ENCODE measurements at regions not wholly inside any gene's neighbourhood (a gene's known extent, or its start where the extent isn't known, plus 50 kb on each side); places are given as distances from the start of the nearest gene placed in this dataset.
A peak's percentile ranks its signal among the peaks of the same experiment; 100 is the strongest.

- DNase-seq (ENCODE audit: low spot score in 2 of 2), result no peak
Observed at GRCh38 chr11:112644410-112645131, 316.6 kb upstream of the NCAM1 start.

DNA sequence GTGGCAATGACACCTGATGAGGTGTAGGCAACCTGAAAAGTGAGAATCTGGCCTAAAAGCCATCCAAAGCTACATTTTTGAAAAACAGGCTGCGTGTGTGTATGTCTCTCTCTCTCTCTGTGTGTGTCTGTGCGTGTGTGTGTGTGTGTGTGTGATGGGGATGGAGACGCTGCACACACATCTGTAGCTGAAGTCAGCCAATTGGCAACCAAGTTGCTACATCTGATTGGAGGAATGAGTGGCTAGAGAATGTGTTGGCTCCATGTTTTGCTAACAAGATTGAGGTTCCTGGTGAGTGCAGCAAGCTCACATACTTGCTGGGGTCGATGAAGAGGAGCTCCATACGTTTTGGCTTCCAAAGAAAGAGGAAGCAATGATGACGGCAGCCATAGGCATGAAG is 311.4 kb upstream of the NCAM1 start:
- TF ChIP-seq, protein P1, sequence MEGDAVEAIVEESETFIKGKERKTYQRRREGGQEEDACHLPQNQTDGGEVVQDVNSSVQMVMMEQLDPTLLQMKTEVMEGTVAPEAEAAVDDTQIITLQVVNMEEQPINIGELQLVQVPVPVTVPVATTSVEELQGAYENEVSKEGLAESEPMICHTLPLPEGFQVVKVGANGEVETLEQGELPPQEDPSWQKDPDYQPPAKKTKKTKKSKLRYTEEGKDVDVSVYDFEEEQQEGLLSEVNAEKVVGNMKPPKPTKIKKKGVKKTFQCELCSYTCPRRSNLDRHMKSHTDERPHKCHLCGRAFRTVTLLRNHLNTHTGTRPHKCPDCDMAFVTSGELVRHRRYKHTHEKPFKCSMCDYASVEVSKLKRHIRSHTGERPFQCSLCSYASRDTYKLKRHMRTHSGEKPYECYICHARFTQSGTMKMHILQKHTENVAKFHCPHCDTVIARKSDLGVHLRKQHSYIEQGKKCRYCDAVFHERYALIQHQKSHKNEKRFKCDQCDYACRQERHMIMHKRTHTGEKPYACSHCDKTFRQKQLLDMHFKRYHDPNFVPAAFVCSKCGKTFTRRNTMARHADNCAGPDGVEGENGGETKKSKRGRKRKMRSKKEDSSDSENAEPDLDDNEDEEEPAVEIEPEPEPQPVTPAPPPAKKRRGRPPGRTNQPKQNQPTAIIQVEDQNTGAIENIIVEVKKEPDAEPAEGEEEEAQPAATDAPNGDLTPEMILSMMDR (IDR thresholded peaks at IDR 0.05), result no peak
- TF ChIP-seq POLR2A (IDR thresholded peaks at IDR 0.05), result no peak
- intact Hi-C loops (cut with DNase I; ENCODE audit: low total_unique reads), result no loop called here
- H3K4me3 ChIP-seq (ENCODE audit: low read depth, poor library complexity, severe bottlenecking), result no peak overlapping the region
- no peak for DNase-seq (ENCODE audit: low spot score in 2 of 2)
- WGBS, 2 donors, result 75 to 78% methylated on average over 6 of the region's 6 CpGs

More at GRCh38 chr11:112644410-112645131, 316.6 kb upstream of the NCAM1 start:
- 72 to 78% methylated on average over 5 of the region's 5 CpGs for WGBS, 2 donors
- intact Hi-C loops (cut with DNase I; ENCODE audit: low total_unique reads), result no loop called here
- no peak for TF ChIP-seq POLR2A (IDR thresholded peaks at IDR 0.05)
- TF ChIP-seq, protein P1 (IDR thresholded peaks at IDR 0.05), result no peak
- H3K4me3 ChIP-seq (ENCODE audit: low read depth, poor library complexity, severe bottlenecking), result no peak overlapping the region

- TF ChIP-seq, protein P1 (IDR thresholded peaks at IDR 0.05), result no peak
- TF ChIP-seq POLR2A (IDR thresholded peaks at IDR 0.05), result no peak
- WGBS, 2 donors, result 77% methylated on average over 3 of the region's 3 CpGs
- no peak for DNase-seq (ENCODE audit: low spot score in 2 of 2)
- H3K4me3 ChIP-seq (ENCODE audit: low read depth, poor library complexity, severe bottlenecking), result no peak overlapping the region
- intact Hi-C loops (cut with DNase I; ENCODE audit: low total_unique reads), result no loop called here
Observed at GRCh38 chr11:112650527-112650926, 310.7 kb upstream of the NCAM1 start.

DNA sequence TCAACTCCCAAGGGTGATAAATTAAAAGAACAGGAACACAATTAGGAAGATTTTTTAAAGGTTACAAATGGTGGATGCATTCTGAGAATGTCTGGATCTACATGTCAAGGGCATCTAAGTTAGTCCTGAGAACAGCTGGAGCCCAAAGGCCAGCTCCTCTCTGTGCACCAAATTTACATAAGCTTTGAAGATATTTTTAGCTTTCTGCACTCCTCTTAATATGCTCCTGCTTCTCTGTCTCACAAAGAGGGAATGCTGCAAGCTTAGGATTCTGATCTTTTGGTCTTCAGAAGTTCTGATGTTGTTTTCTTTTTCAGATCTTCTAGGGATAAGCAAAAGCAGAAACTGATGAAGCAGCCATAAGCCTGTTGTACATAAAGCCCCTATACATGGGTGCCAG is 309.8 kb upstream of the NCAM1 start:
- intact Hi-C loops (cut with DNase I; ENCODE audit: low total_unique reads), result no loop called here
- no peak for TF ChIP-seq POLR2A (IDR thresholded peaks at IDR 0.05)
- TF ChIP-seq, protein P1 (IDR thresholded peaks at IDR 0.05), result no peak
- no peak for DNase-seq (ENCODE audit: low spot score in 2 of 2)
- H3K4me3 ChIP-seq (ENCODE audit: low read depth, poor library complexity, severe bottlenecking), result no peak overlapping the region

DNA sequence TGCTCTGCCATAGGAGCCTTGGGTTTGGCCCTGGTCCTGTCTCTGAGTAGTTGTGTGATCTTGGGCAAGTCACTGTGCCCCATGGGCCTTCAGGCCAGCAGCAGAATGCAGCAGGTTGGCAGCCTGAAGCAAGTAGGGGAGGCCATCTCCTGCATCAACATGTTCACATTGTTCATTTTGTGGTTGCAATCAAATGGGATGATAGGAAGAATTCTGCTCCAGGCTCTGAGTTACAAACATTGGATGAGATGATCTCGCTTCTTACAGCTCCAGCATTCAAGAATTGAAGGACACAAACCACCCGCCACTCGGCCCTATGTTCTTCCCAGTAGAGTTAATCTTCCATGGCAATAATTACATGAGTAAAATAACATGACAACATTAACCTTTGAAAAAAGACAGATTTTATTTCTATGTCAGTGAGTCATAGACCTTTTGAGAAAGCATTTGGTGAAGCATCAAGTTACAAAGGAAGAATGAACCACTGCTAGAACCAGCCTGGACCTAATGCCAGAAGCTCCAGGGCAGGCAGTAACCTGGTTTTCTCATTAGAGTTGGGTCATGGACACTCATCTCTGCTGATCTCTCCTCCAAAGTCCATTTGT is 308.3 kb upstream of the NCAM1 start:
- intact Hi-C loops (cut with DNase I; ENCODE audit: low total_unique reads), result no loop called here
- H3K4me3 ChIP-seq (ENCODE audit: low read depth, poor library complexity, severe bottlenecking), result no peak overlapping the region
- 78 to 88% methylated on average over 3 of the region's 3 CpGs for WGBS, 2 donors
- no peak for TF ChIP-seq POLR2A (IDR thresholded peaks at IDR 0.05)
- TF ChIP-seq, protein P1 (IDR thresholded peaks at IDR 0.05), result no peak
- DNase-seq (ENCODE audit: low spot score in 2 of 2), result peak in 1 of 2 donors; percentile 23
